ENCODE measurements at regions not wholly inside any gene's neighbourhood (a gene's known extent, or its start where the extent isn't known, plus 50 kb on each side); places are given as distances from the start of the nearest gene placed in this dataset.

DNA sequence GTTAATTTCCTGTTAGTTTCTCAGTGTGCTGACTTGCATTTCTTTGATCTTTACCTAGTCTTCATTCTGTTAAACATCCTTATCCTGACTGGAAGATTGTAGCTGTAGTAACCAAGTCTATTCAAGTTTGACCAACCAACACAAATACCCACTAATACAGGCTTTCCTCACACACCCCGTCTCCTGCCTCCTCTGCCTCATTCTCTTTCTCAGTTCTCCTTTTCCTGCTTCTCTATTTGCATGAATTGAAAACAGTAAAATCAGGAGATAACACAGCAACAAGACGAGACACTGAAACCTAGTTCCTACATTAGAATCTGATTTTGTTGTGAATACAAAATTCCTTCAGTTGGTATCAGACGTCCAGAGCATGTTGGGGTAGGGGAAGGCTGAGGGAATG, 116.9 kb upstream of the ARPP21 start:
- TF ChIP-seq, protein P1, sequence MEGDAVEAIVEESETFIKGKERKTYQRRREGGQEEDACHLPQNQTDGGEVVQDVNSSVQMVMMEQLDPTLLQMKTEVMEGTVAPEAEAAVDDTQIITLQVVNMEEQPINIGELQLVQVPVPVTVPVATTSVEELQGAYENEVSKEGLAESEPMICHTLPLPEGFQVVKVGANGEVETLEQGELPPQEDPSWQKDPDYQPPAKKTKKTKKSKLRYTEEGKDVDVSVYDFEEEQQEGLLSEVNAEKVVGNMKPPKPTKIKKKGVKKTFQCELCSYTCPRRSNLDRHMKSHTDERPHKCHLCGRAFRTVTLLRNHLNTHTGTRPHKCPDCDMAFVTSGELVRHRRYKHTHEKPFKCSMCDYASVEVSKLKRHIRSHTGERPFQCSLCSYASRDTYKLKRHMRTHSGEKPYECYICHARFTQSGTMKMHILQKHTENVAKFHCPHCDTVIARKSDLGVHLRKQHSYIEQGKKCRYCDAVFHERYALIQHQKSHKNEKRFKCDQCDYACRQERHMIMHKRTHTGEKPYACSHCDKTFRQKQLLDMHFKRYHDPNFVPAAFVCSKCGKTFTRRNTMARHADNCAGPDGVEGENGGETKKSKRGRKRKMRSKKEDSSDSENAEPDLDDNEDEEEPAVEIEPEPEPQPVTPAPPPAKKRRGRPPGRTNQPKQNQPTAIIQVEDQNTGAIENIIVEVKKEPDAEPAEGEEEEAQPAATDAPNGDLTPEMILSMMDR (IDR thresholded peaks at IDR 0.05): no peak
- TF ChIP-seq POLR2A (IDR thresholded peaks at IDR 0.05): no peak
